Activated B cell treated with CpG ODN at 0.5 μM for 24 hours (primary cell): ENCODE measurements at regions not wholly inside any gene's neighbourhood (a gene's known extent, or its start where the extent isn't known, plus 50 kb on each side); places are given as distances from the start of the nearest gene placed in this dataset.
"Not testable (repeated sequence)": the region's sequence is repeated elsewhere in the genome, so short reads cannot be mapped to it uniquely, and the experiment has no call there.

Experiments used
- ATAC-seq: fragments of 200-7000 bp; cut with Tn5 transposase; one replicate; pipeline ENCODE4 v1.10.0; 2021; ENCODE audit warnings: low read depth, mild to moderate bottlenecking, moderate library complexity
- CTCF ChIA-PET: fragments of 350-600 bp; sonication (Branson Sonifier 250); formaldehyde crosslinking; loops from one replicate; lab custom pipeline; 2021; ENCODE audit warnings: antibody characterized with exemption; lab: Charles Lee
- POLR2A ChIA-PET: fragments of 350-600 bp; sonication (Branson Sonifier 250); formaldehyde crosslinking; loops from one replicate; lab custom pipeline; 2021; ENCODE audit warnings: antibody characterized with exemption; lab: Charles Lee
- DNase-seq: peaks from one replicate; pipeline ENCODE4 v3.0.0; 2022
- H3K27ac Mint-ChIP-seq: one replicate; pipeline ENCODE4 v1.8.0; 2020; ENCODE audit warnings: mixed read lengths
- H3K27me3 Mint-ChIP-seq: one replicate; pipeline ENCODE4 v1.8.0; 2021; ENCODE audit warnings: mixed read lengths
- H3K36me3 Mint-ChIP-seq: one replicate; pipeline ENCODE4 v1.8.0; 2021; ENCODE audit warnings: low read depth, mixed read lengths
- H3K4me1 Mint-ChIP-seq: one replicate; pipeline ENCODE4 v1.8.0; 2021; ENCODE audit warnings: mixed read lengths
- H3K4me3 Mint-ChIP-seq: one replicate; pipeline ENCODE4 v1.8.0; 2020; ENCODE audit warnings: mild to moderate bottlenecking, mixed read lengths
- H3K9me3 Mint-ChIP-seq: one replicate; pipeline ENCODE4 v1.8.0; 2020; ENCODE audit warnings: mixed read lengths
- CTCF ChIP-seq: fragments of 200-600 bp; IDR thresholded peaks from one replicate; pipeline ENCODE4 v1.8.0; 2022; ENCODE audit warnings: antibody characterized with exemption, mild to moderate bottlenecking
- intact Hi-C: fragments of 100-400 bp; cut with micrococcal nuclease; formaldehyde crosslinking; loops from one replicate; pipeline ENCODE4 v1.15.1; 2024

- CTCF ChIA-PET = no interaction called here
- DNase-seq (no peak), ATAC-seq (no peak)
- intact Hi-C loops = no loop called here
- Mint-ChIP-seq H3K4me3 (no peak overlapping the region), H3K27ac (no peak overlapping the region), H3K4me1 (no peaks in the 10 kb centered on the region), H3K36me3 (no peaks in the 10 kb centered on the region), H3K27me3 (no peaks in the 10 kb centered on the region), H3K9me3 (no peaks in the 10 kb centered on the region)
- POLR2A ChIA-PET = no interaction called here
- TF ChIP-seq CTCF = no peak
These were observed 242.0 kb downstream of the BMP4 start for GRCh38 chr14:53714495-53715192.

- H3K27me3 Mint-ChIP-seq, CTCF ChIA-PET, intact Hi-C loops: not testable (repeated sequence)
These were observed 243.7 kb downstream of the BMP4 start for GRCh38 chr14:53712901-53713300.

GRCh38 chr14:53711205-53711604, 245.4 kb downstream of the BMP4 start:
- intact Hi-C loops = no loop called here
- no peak overlapping the region for H3K27ac Mint-ChIP-seq

More at GRCh38 chr14:53712901-53713300, 243.7 kb downstream of the BMP4 start:
- H3K4me3 Mint-ChIP-seq, ATAC-seq, H3K27ac Mint-ChIP-seq, DNase-seq, H3K36me3 Mint-ChIP-seq, POLR2A ChIA-PET, H3K9me3 Mint-ChIP-seq, H3K4me1 Mint-ChIP-seq: not testable (repeated sequence)

GRCh38 chr14:53710615-53711014, 246.0 kb downstream of the BMP4 start:
- peaks cover 4% of the 10 kb centered on the region for H3K27me3 Mint-ChIP-seq
- no peaks in the 10 kb centered on the region for H3K9me3 Mint-ChIP-seq
- H3K4me3 Mint-ChIP-seq = no peak overlapping the region
- no peaks in the 10 kb centered on the region for H3K4me1 Mint-ChIP-seq
- POLR2A ChIA-PET = no interaction called here
- CTCF ChIA-PET = no interaction called here
- DNase-seq (no peak), ATAC-seq (no peak)
- no peak for TF ChIP-seq CTCF
- H3K27ac Mint-ChIP-seq = no peak overlapping the region
- intact Hi-C loops = no loop called here
- H3K36me3 Mint-ChIP-seq = no peaks in the 10 kb centered on the region

More at GRCh38 chr14:53711205-53711604, 245.4 kb downstream of the BMP4 start:
- ChIA-PET POLR2A (no interaction called here), CTCF (no interaction called here)
- Mint-ChIP-seq H3K4me3 (no peak overlapping the region), H3K27me3 (peaks cover 4% of the 10 kb centered on the region), H3K4me1 (no peaks in the 10 kb centered on the region), H3K9me3 (no peaks in the 10 kb centered on the region), H3K36me3 (no peaks in the 10 kb centered on the region)
- DNase-seq (no peak), ATAC-seq (no peak)
- no peak for TF ChIP-seq CTCF

GRCh38 chr14:53709381-53709780, 247.2 kb downstream of the BMP4 start:
- H3K27me3 Mint-ChIP-seq = peaks cover 4% of the 10 kb centered on the region
- ChIA-PET POLR2A (no interaction called here), CTCF (no interaction called here)
- H3K27ac Mint-ChIP-seq = no peak overlapping the region
- no peak for ATAC-seq
- no peaks in the 10 kb centered on the region for H3K9me3 Mint-ChIP-seq
- no peak for DNase-seq
- H3K4me3 Mint-ChIP-seq = no peak overlapping the region
- intact Hi-C loops = no loop called here
- no peaks in the 10 kb centered on the region for H3K4me1 Mint-ChIP-seq
- no peaks in the 10 kb centered on the region for H3K36me3 Mint-ChIP-seq
- no peak for TF ChIP-seq CTCF

- CTCF ChIA-PET = no interaction called here
- Mint-ChIP-seq H3K27me3 (peaks cover 4% of the 10 kb centered on the region), H3K4me3 (no peak overlapping the region), H3K4me1 (no peaks in the 10 kb centered on the region), H3K9me3 (no peaks in the 10 kb centered on the region), H3K36me3 (no peaks in the 10 kb centered on the region), H3K27ac (no peak overlapping the region)
- ATAC-seq (no peak), DNase-seq (no peak)
- TF ChIP-seq CTCF = no peak
- intact Hi-C loops = no loop called here
- POLR2A ChIA-PET = no interaction called here
These were observed 253.2 kb downstream of the BMP4 start for GRCh38 chr14:53703457-53703856.
